ENCODE measurements at regions not wholly inside any gene's neighbourhood (a gene's known extent, or its start where the extent isn't known, plus 50 kb on each side); places are given as distances from the start of the nearest gene placed in this dataset.

GRCh38 chr5:34587355-34588241 is 68.5 kb upstream of the RAI14 start:
- Mint-ChIP-seq H3K27ac (no peak overlapping the region), H3K36me3 (no peaks in the 10 kb centered on the region), H3K4me3 (no peak overlapping the region), H3K4me1 (no peaks in the 10 kb centered on the region), H3K9me3 (no peaks in the 10 kb centered on the region), H3K27me3 (peaks cover 4% of the 10 kb centered on the region)
- DNase-seq, result no peak
- CTCF ChIA-PET, result interaction anchor here (0.6 to 0.7 kb wide), 2 partner anchors 67 to 88 kb away, joined by 3 read pairs; no protein-coding TSS in a partner anchor

- CTCF ChIA-PET, result no interaction called here
- Mint-ChIP-seq H3K27ac (no peak overlapping the region), H3K4me3 (no peak overlapping the region), H3K36me3 (no peaks in the 10 kb centered on the region), H3K4me1 (no peaks in the 10 kb centered on the region), H3K9me3 (no peaks in the 10 kb centered on the region), H3K27me3 (peaks cover 4% of the 10 kb centered on the region)
- DNase-seq, result no peak
Measured at GRCh38 chr5:34589832-34590231, 66.3 kb upstream of the RAI14 start.

GRCh38 chr5:34591723-34592122 is 64.4 kb upstream of the RAI14 start:
- no peak for DNase-seq
- no peak overlapping the region for H3K27ac Mint-ChIP-seq
- H3K36me3 Mint-ChIP-seq, result no peaks in the 10 kb centered on the region
- H3K27me3 Mint-ChIP-seq, result no peaks in the 10 kb centered on the region
- CTCF ChIA-PET, result no interaction called here
- H3K4me1 Mint-ChIP-seq, result no peaks in the 10 kb centered on the region
- H3K9me3 Mint-ChIP-seq, result no peaks in the 10 kb centered on the region
- no peak overlapping the region for H3K4me3 Mint-ChIP-seq

- Mint-ChIP-seq H3K36me3 (no peaks in the 10 kb centered on the region), H3K27ac (no peak overlapping the region), H3K27me3 (no peaks in the 10 kb centered on the region), H3K9me3 (no peaks in the 10 kb centered on the region), H3K4me1 (no peaks in the 10 kb centered on the region), H3K4me3 (no peak overlapping the region)
- DNase-seq, result no peak
- CTCF ChIA-PET, result no interaction called here
Measured at GRCh38 chr5:34597034-34598027, 58.8 kb upstream of the RAI14 start.

GRCh38 chr5:34598177-34598794 is 57.8 kb upstream of the RAI14 start:
- H3K27ac Mint-ChIP-seq, result peak overlapping the region; percentile 38
- no peaks in the 10 kb centered on the region for H3K27me3 Mint-ChIP-seq
- H3K9me3 Mint-ChIP-seq, result no peaks in the 10 kb centered on the region
- CTCF ChIA-PET, result no interaction called here
- no peaks in the 10 kb centered on the region for H3K4me1 Mint-ChIP-seq
- H3K36me3 Mint-ChIP-seq, result no peaks in the 10 kb centered on the region
- no peak overlapping the region for H3K4me3 Mint-ChIP-seq
- no peak for DNase-seq

GRCh38 chr5:34599471-34600117 is 56.5 kb upstream of the RAI14 start:
- H3K9me3 Mint-ChIP-seq, result no peaks in the 10 kb centered on the region
- H3K27ac Mint-ChIP-seq, result no peak overlapping the region
- no peaks in the 10 kb centered on the region for H3K4me1 Mint-ChIP-seq
- H3K4me3 Mint-ChIP-seq, result no peak overlapping the region
- CTCF ChIA-PET, result no interaction called here
- H3K36me3 Mint-ChIP-seq, result no peaks in the 10 kb centered on the region
- H3K27me3 Mint-ChIP-seq, result no peaks in the 10 kb centered on the region
- DNase-seq, result no peak

- no peak overlapping the region for H3K27ac Mint-ChIP-seq
- H3K4me1 Mint-ChIP-seq, result no peaks in the 10 kb centered on the region
- no peak for DNase-seq
- no peaks in the 10 kb centered on the region for H3K27me3 Mint-ChIP-seq
- CTCF ChIA-PET, result no interaction called here
- H3K36me3 Mint-ChIP-seq, result no peaks in the 10 kb centered on the region
- H3K9me3 Mint-ChIP-seq, result no peaks in the 10 kb centered on the region
- H3K4me3 Mint-ChIP-seq, result no peak overlapping the region
Measured at GRCh38 chr5:34600118-34600493, 56.0 kb upstream of the RAI14 start.

- CTCF ChIA-PET, result interaction anchor here (0.6 to 0.8 kb wide), 2 partner anchors 89 to 355 kb away, joined by 3 to 4 read pairs; no protein-coding TSS in a partner anchor
- Mint-ChIP-seq H3K4me3 (no peak overlapping the region), H3K9me3 (no peaks in the 10 kb centered on the region), H3K36me3 (no peaks in the 10 kb centered on the region), H3K4me1 (no peaks in the 10 kb centered on the region), H3K27me3 (no peaks in the 10 kb centered on the region), H3K27ac (no peak overlapping the region)
- no peak for DNase-seq
Measured at GRCh38 chr5:34603378-34603777, 52.8 kb upstream of the RAI14 start.

- Mint-ChIP-seq H3K9me3 (no peaks in the 10 kb centered on the region), H3K27ac (no peak overlapping the region), H3K36me3 (no peaks in the 10 kb centered on the region), H3K4me3 (no peak overlapping the region), H3K27me3 (no peaks in the 10 kb centered on the region), H3K4me1 (no peaks in the 10 kb centered on the region)
- no peak for DNase-seq
- CTCF ChIA-PET, result interaction anchor here (0.6 kb wide), 1 partner anchor 354 kb away, joined by 3 read pairs; no protein-coding TSS in a partner anchor
Measured at GRCh38 chr5:34604119-34604675, 51.9 kb upstream of the RAI14 start.

GRCh38 chr5:34606101-34606500 is 50.0 kb upstream of the RAI14 start:
- Mint-ChIP-seq H3K27ac (no peak overlapping the region), H3K4me1 (no peaks in the 10 kb centered on the region), H3K36me3 (no peaks in the 10 kb centered on the region), H3K27me3 (no peaks in the 10 kb centered on the region), H3K9me3 (no peaks in the 10 kb centered on the region), H3K4me3 (no peak overlapping the region)
- DNase-seq, result no peak
- CTCF ChIA-PET, result no interaction called here
